B cell (primary cell): ENCODE measurements at regions not wholly inside any gene's neighbourhood (a gene's known extent, or its start where the extent isn't known, plus 50 kb on each side); places are given as distances from the start of the nearest gene placed in this dataset.

Experiments
- CTCF ChIP-seq: fragments of 200-600 bp; IDR thresholded peaks from one replicate; pipeline ENCODE4 v1.8.0; 2022; ENCODE audit warnings: antibody characterized with exemption, mild to moderate bottlenecking
- EZH2 ChIP-seq: IDR thresholded peaks from 2 replicates; pipeline ENCODE4 v1.6.1; 2012; ENCODE audit warnings: borderline replicate concordance, low read depth, mild to moderate bottlenecking, moderate library complexity, low read length; ENCODE audit not compliant: insufficient read depth, poor library complexity, severe bottlenecking

GRCh38 chr5:50953290-50953689, 286.9 kb downstream of the PARP8 start:
- TF ChIP-seq EZH2: no peak
- TF ChIP-seq CTCF: no peak
